HepG2 (cell line): ENCODE measurements at regions not wholly inside any gene's neighbourhood (a gene's known extent, or its start where the extent isn't known, plus 50 kb on each side); places are given as distances from the start of the nearest gene placed in this dataset.
A peak's percentile ranks its signal among the peaks of the same experiment; 100 is the strongest.

Experiments used
- ARID2 ChIP-seq: sonication (generic); formaldehyde crosslinking; IDR thresholded peaks from 2 replicates; pipeline ENCODE4 v1.8.1; 2022; ENCODE audit warnings: mild to moderate bottlenecking, missing genetic modification reagents, borderline replicate concordance
- CC2D1A ChIP-seq: sonication (generic); formaldehyde crosslinking; IDR thresholded peaks from 2 replicates; pipeline ENCODE4 v1.8.1; 2023; ENCODE audit warnings: mild to moderate bottlenecking, missing genetic modification reagents
- DDIT3 ChIP-seq: sonication (generic); formaldehyde crosslinking; IDR thresholded peaks from 2 replicates; pipeline ENCODE4 v1.4.0; 2020; ENCODE audit warnings: mild to moderate bottlenecking, missing genetic modification reagents
- E2F2 ChIP-seq: sonication (generic); formaldehyde crosslinking; IDR thresholded peaks from 2 replicates; pipeline ENCODE4 v1.4.0; 2020; ENCODE audit warnings: missing genetic modification reagents, borderline replicate concordance
- FOXP4 ChIP-seq: sonication (generic); formaldehyde crosslinking; IDR thresholded peaks from 2 replicates; pipeline ENCODE4 v1.4.0; 2020; ENCODE audit warnings: missing genetic modification reagents
- HNF4G ChIP-seq, 2 experiments: sonication (generic) in 1 of 2; formaldehyde crosslinking in 1 of 2; IDR thresholded peaks; 2 replicates each; pipeline versions ENCODE4 v1.4.0 to v1.6.1; 2011 to 2020; ENCODE audit warnings: borderline replicate concordance in 2 of 2, low read depth in 2 of 2, mild to moderate bottlenecking in 2 of 2, low read length in 1 of 2, missing genetic modification reagents in 1 of 2, moderate library complexity in 1 of 2
- HOMEZ ChIP-seq: IDR thresholded peaks from 2 replicates; pipeline ENCODE4 v1.6.1; 2016; ENCODE audit warnings: low read depth
- IKZF5 ChIP-seq: IDR thresholded peaks from 2 replicates; pipeline ENCODE4 v1.6.1; 2018; ENCODE audit warnings: missing genetic modification reagents, mild to moderate bottlenecking, missing compliant biosample characterization
- NR2C2 ChIP-seq: sonication (generic); formaldehyde crosslinking; IDR thresholded peaks from 2 replicates; pipeline ENCODE4 v1.4.0; 2020; ENCODE audit warnings: missing genetic modification reagents, mild to moderate bottlenecking, moderate library complexity, borderline replicate concordance
- POLR2G ChIP-seq: fragments of 200-400 bp; formaldehyde crosslinking; IDR thresholded peaks from 2 replicates; pipeline ENCODE4 v1.6.1; 2018; ENCODE audit warnings: mild to moderate bottlenecking, low read depth, low read length, moderate library complexity
- RBM39 ChIP-seq: fragments of 200-400 bp; formaldehyde crosslinking; IDR thresholded peaks from one replicate; pipeline ENCODE4 v1.6.1; 2018; ENCODE audit warnings: antibody characterized with exemption, mild to moderate bottlenecking, low read depth, low read length; ENCODE audit not compliant: poor library complexity, severe bottlenecking
- SAFB2 ChIP-seq: sonication (generic); formaldehyde crosslinking; IDR thresholded peaks from 2 replicates; pipeline ENCODE4 v1.5.1; 2020; ENCODE audit warnings: missing genetic modification reagents, low read depth, mild to moderate bottlenecking, borderline replicate concordance
- SMAD9 ChIP-seq: sonication (generic); formaldehyde crosslinking; IDR thresholded peaks from 2 replicates; pipeline ENCODE4 v1.5.1; 2020; ENCODE audit warnings: mild to moderate bottlenecking, missing genetic modification reagents
- ZBTB1 ChIP-seq: sonication (generic); formaldehyde crosslinking; IDR thresholded peaks from 2 replicates; pipeline ENCODE4 v1.4.0; 2020; ENCODE audit warnings: missing genetic modification reagents, borderline replicate concordance
- ZC3H4 ChIP-seq: sonication (generic); formaldehyde crosslinking; IDR thresholded peaks from 2 replicates; pipeline ENCODE4 v1.4.0; 2020; ENCODE audit warnings: missing genetic modification reagents, borderline replicate concordance
- ZFP36 ChIP-seq: fragments of 150-350 bp; IDR thresholded peaks from 2 replicates; pipeline ENCODE4 v1.6.1; 2018; ENCODE audit warnings: borderline replicate concordance, low read length, low read depth; ENCODE audit not compliant: partially characterized antibody
- ZNF326 ChIP-seq: sonication (generic); formaldehyde crosslinking; IDR thresholded peaks from 2 replicates; pipeline ENCODE4 v1.4.0; 2020; ENCODE audit warnings: missing genetic modification reagents, borderline replicate concordance
- ZNF354B ChIP-seq: sonication (generic); formaldehyde crosslinking; IDR thresholded peaks from 2 replicates; pipeline ENCODE4 v1.8.0; 2022; ENCODE audit warnings: mild to moderate bottlenecking, missing genetic modification reagents
- ZNF572 ChIP-seq: sonication (generic); formaldehyde crosslinking; IDR thresholded peaks from 2 replicates; pipeline ENCODE4 v1.5.1; 2020; ENCODE audit warnings: mild to moderate bottlenecking, missing genetic modification reagents
- ZNF616 ChIP-seq: sonication (generic); formaldehyde crosslinking; IDR thresholded peaks from 2 replicates; pipeline ENCODE4 v1.5.0; 2020; ENCODE audit warnings: low read depth, mild to moderate bottlenecking, missing genetic modification reagents
- ZNF746 ChIP-seq: sonication (generic); formaldehyde crosslinking; IDR thresholded peaks from 2 replicates; pipeline ENCODE4 v1.8.0; 2022; ENCODE audit warnings: mild to moderate bottlenecking, missing genetic modification reagents
- ZNF788 ChIP-seq: sonication (generic); formaldehyde crosslinking; IDR thresholded peaks from 2 replicates; pipeline ENCODE4 v1.5.0; 2020; ENCODE audit warnings: mild to moderate bottlenecking, missing genetic modification reagents, borderline replicate concordance

GRCh38 chr12:112599871-112600270 lies 181.1 kb downstream of the PTPN11 start (continued):
- TF ChIP-seq ZC3H4 (CRISPR knock-in tag) (no peak), ZNF572 (CRISPR knock-in tag) (no peak), ZNF746 (CRISPR knock-in tag) (no peak), ZNF326 (CRISPR knock-in tag) (no peak), SAFB2 (CRISPR knock-in tag) (no peak), ARID2 (no peak), POLR2G (no peak), DDIT3 (CRISPR knock-in tag) (no peak), ZNF788 (CRISPR knock-in tag) (no peak), ZBTB1 (CRISPR knock-in tag) (no peak), CC2D1A (no peak), ZFP36 (no peak), NR2C2 (CRISPR knock-in tag) (peak; percentile 68; the same call in 1 of the 2 replicates), E2F2 (CRISPR knock-in tag) (no peak), IKZF5 (CRISPR knock-in tag) (no peak), RBM39 (no peak), ZNF354B (CRISPR knock-in tag) (no peak), HOMEZ (CRISPR knock-in tag) (peak; percentile 63; the same call in 1 of the 2 replicates), SMAD9 (CRISPR knock-in tag) (no peak), FOXP4 (peak; percentile 47), ZNF616 (CRISPR knock-in tag) (no peak), HNF4G (IDR thresholded peaks at IDR 0.05; ENCODE audit: borderline replicate concordance, low read depth, low read length) (peak; percentile 92), HNF4G (CRISPR knock-in tag; IDR thresholded peaks at IDR 0.05; ENCODE audit: borderline replicate concordance, low read depth) (peak; percentile 83; the same call in 1 of the 2 replicates)
